HepG2 (cell line): ENCODE measurements at regions not wholly inside any gene's neighbourhood (a gene's known extent, or its start where the extent isn't known, plus 50 kb on each side); places are given as distances from the start of the nearest gene placed in this dataset.

Source experiments
- ARID5B ChIP-seq: IDR thresholded peaks from 2 replicates; pipeline ENCODE4 v1.4.0; 2020; ENCODE audit warnings: mild to moderate bottlenecking, missing genetic modification reagents
- ATF4 ChIP-seq, 2 experiments: fragments of 450-650 bp in 1 of 2; sonication (generic) in 1 of 2; formaldehyde crosslinking; IDR thresholded peaks; 2 replicates each; pipeline versions ENCODE4 v1.5.0 to v1.8.0; 2020 to 2022; ENCODE audit warnings: mild to moderate bottlenecking in 1 of 2, missing genetic modification reagents in 1 of 2
- FOXA1 ChIP-seq, 2 experiments: fragments of 450-650 bp in 1 of 2; sonication (generic) in 1 of 2; formaldehyde crosslinking in 1 of 2; IDR thresholded peaks; 2 replicates each; pipeline versions ENCODE4 v1.4.0 to v1.6.1; 2016 to 2020; ENCODE audit warnings: missing genetic modification reagents in 1 of 2
- FOXA3 ChIP-seq: IDR thresholded peaks from 2 replicates; pipeline ENCODE4 v1.6.1; 2016; ENCODE audit warnings: missing genetic modification reagents, missing compliant biosample characterization
- HDAC2 ChIP-seq: sonication (generic); formaldehyde crosslinking; IDR thresholded peaks from 2 replicates; pipeline ENCODE4 v1.4.0; 2020; ENCODE audit warnings: missing genetic modification reagents
- KAT7 ChIP-seq: IDR thresholded peaks from 2 replicates; pipeline ENCODE4 v1.6.1; 2018; ENCODE audit warnings: borderline replicate concordance, missing compliant biosample characterization
- KDM3A ChIP-seq: IDR thresholded peaks from 2 replicates; pipeline ENCODE4 v1.6.1; 2018; ENCODE audit warnings: low read depth, missing compliant biosample characterization
- PITX1 ChIP-seq: sonication (generic); formaldehyde crosslinking; IDR thresholded peaks from 2 replicates; pipeline ENCODE4 v1.5.1; 2020; ENCODE audit warnings: mild to moderate bottlenecking, missing genetic modification reagents
- RFX3 ChIP-seq: IDR thresholded peaks from 2 replicates; pipeline ENCODE4 v1.6.1; 2016; ENCODE audit warnings: missing biosample characterization, missing genetic modification reagents
- SAP130 ChIP-seq: IDR thresholded peaks from 2 replicates; pipeline ENCODE4 v1.6.1; 2016; ENCODE audit warnings: low read depth
- SATB2 ChIP-seq: sonication (generic); formaldehyde crosslinking; IDR thresholded peaks from 2 replicates; pipeline ENCODE4 v1.5.0; 2020; ENCODE audit warnings: missing genetic modification reagents
- TGIF2 ChIP-seq: IDR thresholded peaks from 2 replicates; pipeline ENCODE4 v1.6.1; 2016; ENCODE audit warnings: control low read depth, missing compliant biosample characterization
- ZBTB49 ChIP-seq: sonication (generic); formaldehyde crosslinking; IDR thresholded peaks from 2 replicates; pipeline ENCODE4 v1.4.0; 2020; ENCODE audit warnings: missing genetic modification reagents, borderline replicate concordance
- ZBTB7B ChIP-seq: sonication (generic); formaldehyde crosslinking; IDR thresholded peaks from 2 replicates; pipeline ENCODE4 v1.4.0; 2020; ENCODE audit warnings: missing genetic modification reagents
- ZC3H4 ChIP-seq: sonication (generic); formaldehyde crosslinking; IDR thresholded peaks from 2 replicates; pipeline ENCODE4 v1.4.0; 2020; ENCODE audit warnings: missing genetic modification reagents, borderline replicate concordance

- TF ChIP-seq FOXA3 (peak; percentile 34; the same call in 1 of the 2 replicates), ZBTB7B (CRISPR knock-in tag) (0 out of 2 replicates have a peak, but pooled peaks have one; percentile 39), ZBTB49 (CRISPR knock-in tag) (no peak), ARID5B (0 out of 2 replicates have a peak, but pooled peaks have one; percentile 25), HDAC2 (CRISPR knock-in tag) (no peak), SAP130 (CRISPR knock-in tag) (peak; percentile 47; the same call in 1 of the 2 replicates), ZC3H4 (CRISPR knock-in tag) (no peak), PITX1 (CRISPR knock-in tag) (0 out of 2 replicates have a peak, but pooled peaks have one; percentile 29), TGIF2 (CRISPR knock-in tag) (peak; percentile 73; the same call in 1 of the 2 replicates), FOXA1 (IDR thresholded peaks at IDR 0.05) (no peak), FOXA1 (CRISPR knock-in tag; IDR thresholded peaks at IDR 0.05) (0 out of 2 replicates have a peak, but pooled peaks have one; percentile 20), KDM3A (CRISPR knock-in tag) (no peak), RFX3 (CRISPR knock-in tag) (no peak), KAT7 (CRISPR knock-in tag) (no peak), ATF4 (CRISPR knock-in tag; IDR thresholded peaks at IDR 0.05) (no peak), SATB2 (CRISPR knock-in tag) (no peak)
Observed at GRCh38 chr3:110995461-110996231, 76.0 kb upstream of the NECTIN3 start (continued).
